HEK293 (cell line): ENCODE measurements at regions not wholly inside any gene's neighbourhood (a gene's known extent, or its start where the extent isn't known, plus 50 kb on each side); places are given as distances from the start of the nearest gene placed in this dataset.

Source experiments
- CTCF ChIA-PET: fragments of 350-600 bp; formaldehyde crosslinking; extraction: SDS; loops from one replicate; lab custom pipeline; 2021; ENCODE audit warnings: antibody characterized with exemption; lab: Yijun Ruan, JAX
- POLR2A ChIA-PET: fragments of 300-600 bp; formaldehyde crosslinking; extraction: SDS; loops from one replicate; lab custom pipeline; 2020; ENCODE audit warnings: antibody characterized with exemption, inconsistent platforms; lab: Yijun Ruan, JAX
- H3K27ac ChIP-seq: fragments of 200-500 bp; sonication (Bioruptor generic); 2 replicates; pipeline ENCODE4 v1.5.1; 2014; ENCODE audit warnings: low read depth, low read length, control low read depth, inconsistent platforms; ENCODE audit errors: extremely low read depth
- H3K36me3 ChIP-seq, 2 experiments: fragments of 200-500 bp in 1 of 2; sonication (Bioruptor generic) in 1 of 2; 1 replicate in 1 of 2; 2 replicates in 1 of 2; pipeline ENCODE4 v1.5.1; 2014 to 2017; ENCODE audit warnings: inconsistent platforms in 2 of 2, low read length in 2 of 2; ENCODE audit not compliant: control insufficient read depth in 2 of 2, insufficient read depth in 1 of 2
- H3K4me1 ChIP-seq: fragments of 200-500 bp; sonication (Bioruptor generic); 2 replicates; pipeline ENCODE4 v1.5.1; 2014; ENCODE audit warnings: mild to moderate bottlenecking, low read length, inconsistent platforms; ENCODE audit not compliant: control insufficient read depth, insufficient read depth
- H3K4me3 ChIP-seq: 2 replicates; pipeline ENCODE4 v1.5.1; 2011; ENCODE audit warnings: low read depth, mild to moderate bottlenecking, control low read depth, low read length, moderate library complexity
- H3K9me3 ChIP-seq: fragments of 200-500 bp; sonication (Bioruptor generic); 2 replicates; pipeline ENCODE4 v1.5.1; 2014; ENCODE audit warnings: low read depth, low read length, inconsistent platforms; ENCODE audit not compliant: control insufficient read depth, insufficient read depth
- HIC1 ChIP-seq: fragments of 450-650 bp; formaldehyde crosslinking; IDR thresholded peaks from 2 replicates; pipeline ENCODE4 v1.5.1; 2016; ENCODE audit warnings: missing biosample characterization, missing genetic modification characterization
- OVOL3 ChIP-seq: fragments of 450-650 bp; formaldehyde crosslinking; IDR thresholded peaks from 2 replicates; pipeline ENCODE4 v1.5.1; 2016; ENCODE audit warnings: missing biosample characterization, missing genetic modification characterization
- SP3 ChIP-seq: fragments of 450-650 bp; formaldehyde crosslinking; IDR thresholded peaks from 2 replicates; pipeline ENCODE4 v1.5.1; 2016; ENCODE audit warnings: missing biosample characterization, missing genetic modification characterization
- ZFP3 ChIP-seq: fragments of 450-650 bp; formaldehyde crosslinking; IDR thresholded peaks from 2 replicates; pipeline ENCODE4 v1.5.1; 2016; ENCODE audit warnings: low read depth, missing biosample characterization, missing genetic modification characterization
- ZFP69B ChIP-seq: fragments of 450-650 bp; formaldehyde crosslinking; IDR thresholded peaks from 2 replicates; pipeline ENCODE4 v1.5.1; 2016; ENCODE audit warnings: missing biosample characterization, missing genetic modification characterization
- ZNF121 ChIP-seq: fragments of 450-650 bp; formaldehyde crosslinking; IDR thresholded peaks from 2 replicates; pipeline ENCODE4 v1.5.1; 2016; ENCODE audit warnings: missing biosample characterization, missing genetic modification characterization
- ZNF155 ChIP-seq: fragments of 450-650 bp; formaldehyde crosslinking; IDR thresholded peaks from 2 replicates; pipeline ENCODE4 v1.5.1; 2016; ENCODE audit warnings: missing biosample characterization, missing genetic modification characterization
- ZNF16 ChIP-seq: fragments of 450-650 bp; formaldehyde crosslinking; IDR thresholded peaks from 2 replicates; pipeline ENCODE4 v1.5.1; 2016; ENCODE audit warnings: low read depth, missing biosample characterization, missing genetic modification characterization
- ZNF175 ChIP-seq: fragments of 450-650 bp; formaldehyde crosslinking; IDR thresholded peaks from 2 replicates; pipeline ENCODE4 v1.5.1; 2016; ENCODE audit warnings: missing biosample characterization, missing genetic modification characterization
- ZNF184 ChIP-seq: fragments of 450-650 bp; IDR thresholded peaks from 2 replicates; pipeline ENCODE4 v1.5.1; 2018; ENCODE audit warnings: missing biosample characterization, mild to moderate bottlenecking, missing genetic modification characterization
- ZNF2 ChIP-seq: fragments of 450-650 bp; formaldehyde crosslinking; IDR thresholded peaks from 2 replicates; pipeline ENCODE4 v1.5.1; 2016; ENCODE audit warnings: missing biosample characterization, missing genetic modification characterization
- ZNF324 ChIP-seq: fragments of 450-650 bp; formaldehyde crosslinking; IDR thresholded peaks from 2 replicates; pipeline ENCODE4 v1.5.1; 2016; ENCODE audit warnings: missing biosample characterization, missing genetic modification characterization
- ZNF398 ChIP-seq: fragments of 450-650 bp; formaldehyde crosslinking; IDR thresholded peaks from 2 replicates; pipeline ENCODE4 v1.5.1; 2017; ENCODE audit warnings: missing biosample characterization, missing genetic modification characterization
- ZNF416 ChIP-seq: fragments of 450-650 bp; formaldehyde crosslinking; IDR thresholded peaks from 2 replicates; pipeline ENCODE4 v1.5.1; 2016; ENCODE audit warnings: missing biosample characterization, missing genetic modification characterization
- ZNF529 ChIP-seq: fragments of 450-650 bp; formaldehyde crosslinking; IDR thresholded peaks from 2 replicates; pipeline ENCODE4 v1.5.1; 2017; ENCODE audit warnings: missing genetic modification characterization, missing biosample characterization; ENCODE audit not compliant: insufficient replicate concordance
- ZNF558 ChIP-seq: fragments of 450-650 bp; formaldehyde crosslinking; IDR thresholded peaks from 2 replicates; pipeline ENCODE4 v1.5.1; 2016; ENCODE audit warnings: missing biosample characterization, missing genetic modification characterization
- ZNF600 ChIP-seq: fragments of 450-650 bp; formaldehyde crosslinking; IDR thresholded peaks from 2 replicates; pipeline ENCODE4 v1.5.1; 2016; ENCODE audit warnings: missing biosample characterization, missing genetic modification characterization
- ZNF624 ChIP-seq: fragments of 450-650 bp; formaldehyde crosslinking; IDR thresholded peaks from 2 replicates; pipeline ENCODE4 v1.5.1; 2017; ENCODE audit warnings: missing biosample characterization, missing genetic modification characterization
- ZNF677 ChIP-seq: fragments of 450-650 bp; IDR thresholded peaks from 2 replicates; pipeline ENCODE4 v1.5.0; 2018; ENCODE audit warnings: missing biosample characterization, mild to moderate bottlenecking, missing genetic modification characterization, moderate library complexity
- ZSCAN18 ChIP-seq: fragments of 450-650 bp; formaldehyde crosslinking; IDR thresholded peaks from 2 replicates; pipeline ENCODE4 v1.5.1; 2016; ENCODE audit warnings: missing biosample characterization, missing genetic modification characterization
- ZSCAN23 ChIP-seq: fragments of 450-650 bp; formaldehyde crosslinking; IDR thresholded peaks from 2 replicates; pipeline ENCODE4 v1.5.1; 2016; ENCODE audit warnings: missing biosample characterization, missing genetic modification characterization

GRCh38 chr3:59385547-59385946 lies 335.7 kb upstream of the CFAP20DC start:
- no peak for TF ChIP-seq SP3 (tag by site-specific recombination)
- POLR2A ChIA-PET = no interaction called here
- CTCF ChIA-PET = no interaction called here
- Histone ChIP-seq H3K36me3 (no peaks in the 10 kb centered on the region), H3K27ac (no peak overlapping the region), H3K4me3 (no peak overlapping the region), H3K4me1 (no peaks in the 10 kb centered on the region), H3K9me3 (no peaks in the 10 kb centered on the region)

- POLR2A ChIA-PET = no interaction called here
- H3K4me3 ChIP-seq = no peak overlapping the region
- TF ChIP-seq ZNF184 (tag by site-specific recombination) = no peak
- no peak for TF ChIP-seq OVOL3
- no peak for TF ChIP-seq ZNF16 (tag by site-specific recombination)
- TF ChIP-seq ZSCAN23 (tag by site-specific recombination) = no peak
- TF ChIP-seq ZNF624 (tag by site-specific recombination) = no peak
- TF ChIP-seq ZFP3 (tag by site-specific recombination) = no peak
- TF ChIP-seq ZNF155 (tag by site-specific recombination) = no peak
- no peak for TF ChIP-seq ZNF416 (tag by site-specific recombination)
- TF ChIP-seq HIC1 (tag by site-specific recombination) = no peak
- TF ChIP-seq, all 188 proteins: peak for 0
- CTCF ChIA-PET = no interaction called here
- no peaks in the 10 kb centered on the region for H3K4me1 ChIP-seq
- no peaks in the 10 kb centered on the region for H3K9me3 ChIP-seq
- no peak overlapping the region for H3K27ac ChIP-seq
- no peaks in the 10 kb centered on the region for H3K36me3 ChIP-seq
These were observed 331.5 kb upstream of the CFAP20DC start for GRCh38 chr3:59381282-59381681.

- TF ChIP-seq ZNF600 (tag by site-specific recombination) (no peak), ZSCAN18 (tag by site-specific recombination) (no peak), ZNF121 (tag by site-specific recombination) (no peak), ZNF398 (tag by site-specific recombination) (no peak), ZNF677 (no peak), ZNF175 (tag by site-specific recombination) (no peak), ZNF558 (tag by site-specific recombination) (no peak), ZNF2 (no peak), ZNF324 (tag by site-specific recombination) (no peak), ZNF529 (tag by site-specific recombination) (no peak), ZFP69B (tag by site-specific recombination) (no peak)
- Histone ChIP-seq H3K36me3 (no peaks in the 10 kb centered on the region), H3K4me1 (no peaks in the 10 kb centered on the region), H3K27ac (no peak overlapping the region), H3K9me3 (no peaks in the 10 kb centered on the region), H3K4me3 (no peak overlapping the region)
- ChIA-PET CTCF (no interaction called here), POLR2A (no interaction called here)
These were observed 330.3 kb upstream of the CFAP20DC start for GRCh38 chr3:59380146-59380545.
